GM21529 (cell line): ENCODE measurements at regions not wholly inside any gene's neighbourhood (a gene's known extent, or its start where the extent isn't known, plus 50 kb on each side); places are given as distances from the start of the nearest gene placed in this dataset.

Experiments
- ATAC-seq: cut with Tn5 transposase; IDR thresholded peaks from one replicate; pipeline ENCODE4 v1.9.1; 2021; ENCODE audit not compliant: unreplicated experiment

- no peak for ATAC-seq
These were observed 136.6 kb upstream of the SPRY1 start for GRCh38 chr4:123259676-123260646.

GRCh38 chr4:123260653-123261052 lies 135.9 kb upstream of the SPRY1 start:
- no peak for ATAC-seq

GRCh38 chr4:123262080-123262479 lies 134.5 kb upstream of the SPRY1 start:
- ATAC-seq: no peak

- no peak for ATAC-seq
These were observed 131.2 kb upstream of the SPRY1 start for GRCh38 chr4:123265443-123265842.

GRCh38 chr4:123266221-123266620 lies 130.4 kb upstream of the SPRY1 start:
- no peak for ATAC-seq

GRCh38 chr4:123278755-123279154 lies 117.8 kb upstream of the SPRY1 start:
- no peak for ATAC-seq

- ATAC-seq: no peak
These were observed 113.2 kb upstream of the SPRY1 start for GRCh38 chr4:123283371-123283895.

GRCh38 chr4:123284168-123284567 lies 112.4 kb upstream of the SPRY1 start:
- no peak for ATAC-seq

- no peak for ATAC-seq
These were observed 109.6 kb upstream of the SPRY1 start for GRCh38 chr4:123286903-123287466.

- ATAC-seq: peak; percentile 61
These were observed 108.1 kb upstream of the SPRY1 start for GRCh38 chr4:123288309-123289025.

GRCh38 chr4:123291329-123291728 lies 105.3 kb upstream of the SPRY1 start:
- no peak for ATAC-seq

- ATAC-seq: no peak
These were observed 98.8 kb upstream of the SPRY1 start for GRCh38 chr4:123297836-123298235.

GRCh38 chr4:123298261-123298660 lies 98.3 kb upstream of the SPRY1 start:
- no peak for ATAC-seq

GRCh38 chr4:123298801-123299200 lies 97.8 kb upstream of the SPRY1 start:
- ATAC-seq: no peak

- no peak for ATAC-seq
These were observed 97.3 kb upstream of the SPRY1 start for GRCh38 chr4:123299212-123299691.

GRCh38 chr4:123300222-123301039 lies 96.2 kb upstream of the SPRY1 start:
- ATAC-seq: no peak

- ATAC-seq: no peak
These were observed 94.7 kb upstream of the SPRY1 start for GRCh38 chr4:123301923-123302322.

GRCh38 chr4:123304151-123304964 lies 92.2 kb upstream of the SPRY1 start:
- peak; percentile 75 for ATAC-seq

GRCh38 chr4:123305736-123306135 lies 90.9 kb upstream of the SPRY1 start:
- no peak for ATAC-seq

- ATAC-seq: no peak
These were observed 89.8 kb upstream of the SPRY1 start for GRCh38 chr4:123306769-123307168.
